Mucosa of rectum (tissue), 2 donors: ENCODE measurements at regions not wholly inside any gene's neighbourhood (a gene's known extent, or its start where the extent isn't known, plus 50 kb on each side); places are given as distances from the start of the nearest gene placed in this dataset.

Source experiments
- H3K27ac ChIP-seq, 2 donors: one replicate each; pipeline ENCODE4 v1.7.0; 2013; ENCODE audit warnings: inconsistent platforms in 2 of 2, low read depth in 2 of 2, low read length in 2 of 2
- H3K27me3 ChIP-seq, 2 donors: one replicate each; pipeline ENCODE4 v1.7.0; 2013; ENCODE audit warnings: low read length in 2 of 2; ENCODE audit not compliant: control insufficient read depth in 2 of 2, insufficient read depth in 2 of 2
- H3K36me3 ChIP-seq, 2 donors: one replicate each; pipeline ENCODE4 v1.7.0; 2013; ENCODE audit warnings: low read length in 2 of 2; ENCODE audit not compliant: control insufficient read depth in 2 of 2, insufficient read depth in 2 of 2
- H3K4me1 ChIP-seq, 2 donors: one replicate each; pipeline ENCODE4 v1.7.0; 2013; ENCODE audit warnings: low read length in 2 of 2, mild to moderate bottlenecking in 1 of 2; ENCODE audit not compliant: control insufficient read depth in 2 of 2, insufficient read depth in 2 of 2
- H3K4me3 ChIP-seq, 2 donors: one replicate each; pipeline ENCODE4 v1.7.0; 2013; ENCODE audit warnings: low read length in 2 of 2
- H3K9ac ChIP-seq, 2 donors: one replicate each; pipeline ENCODE4 v1.7.0; 2013; ENCODE audit warnings: low read length in 2 of 2, low read depth in 1 of 2, mild to moderate bottlenecking in 1 of 2
- H3K9me3 ChIP-seq, 2 donors: one replicate each; pipeline ENCODE4 v1.7.0; 2013; ENCODE audit warnings: low read length in 2 of 2; ENCODE audit not compliant: control insufficient read depth in 2 of 2
- donor health status: healthy.
- donor health status: Normal muscosa, but diverticular disease.

DNA sequence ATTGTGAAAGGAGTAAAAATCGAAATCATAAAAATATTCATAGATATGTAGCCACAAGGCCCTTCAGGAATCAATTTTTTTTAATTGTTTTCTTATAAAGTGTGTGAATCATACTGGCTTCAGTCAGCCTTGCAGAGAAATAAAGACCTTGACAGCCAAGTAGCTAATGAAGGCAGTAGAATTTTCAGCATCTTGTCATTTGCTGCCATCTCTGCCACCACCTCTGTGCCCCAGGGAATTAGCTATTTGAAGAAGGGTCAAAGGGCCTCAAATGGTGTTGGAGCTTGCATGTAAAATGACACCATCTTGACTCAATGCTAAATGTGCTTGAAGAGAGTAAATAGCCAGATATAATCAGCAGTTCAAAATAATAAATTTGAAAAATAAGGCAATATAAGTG lies 359.4 kb upstream of the DCN start:
- no peak overlapping the region for H3K4me3 ChIP-seq
- H3K9me3 ChIP-seq = no peaks in the 10 kb centered on the region
- no peaks in the 10 kb centered on the region for H3K4me1 ChIP-seq
- no peak overlapping the region for H3K27ac ChIP-seq
- no peaks in the 10 kb centered on the region for H3K27me3 ChIP-seq
- H3K36me3 ChIP-seq = no peaks in the 10 kb centered on the region
- no peak overlapping the region for H3K9ac ChIP-seq

DNA sequence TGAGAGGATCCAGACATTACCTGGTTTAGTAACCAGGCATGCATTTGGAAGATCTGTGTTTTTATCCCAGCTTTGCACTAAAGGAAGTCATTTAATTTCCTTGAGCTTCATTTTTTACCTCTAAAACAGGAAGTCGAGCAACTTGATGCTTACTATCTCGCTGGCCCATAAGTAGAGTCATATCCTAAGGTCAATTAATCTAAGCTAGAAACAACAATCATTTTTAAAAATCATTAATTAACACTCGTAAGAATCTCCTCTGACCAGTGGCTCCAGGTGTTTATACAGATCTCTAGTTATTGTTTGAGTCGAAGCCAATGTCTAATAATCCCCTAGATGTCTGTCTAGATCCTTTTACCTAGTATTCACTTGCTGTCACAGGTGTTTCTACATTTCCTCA lies 355.8 kb upstream of the DCN start:
- Histone ChIP-seq H3K27ac (no peak overlapping the region), H3K9ac (no peak overlapping the region), H3K27me3 (no peaks in the 10 kb centered on the region), H3K4me3 (no peak overlapping the region), H3K9me3 (no peaks in the 10 kb centered on the region), H3K36me3 (no peaks in the 10 kb centered on the region), H3K4me1 (no peaks in the 10 kb centered on the region)

DNA sequence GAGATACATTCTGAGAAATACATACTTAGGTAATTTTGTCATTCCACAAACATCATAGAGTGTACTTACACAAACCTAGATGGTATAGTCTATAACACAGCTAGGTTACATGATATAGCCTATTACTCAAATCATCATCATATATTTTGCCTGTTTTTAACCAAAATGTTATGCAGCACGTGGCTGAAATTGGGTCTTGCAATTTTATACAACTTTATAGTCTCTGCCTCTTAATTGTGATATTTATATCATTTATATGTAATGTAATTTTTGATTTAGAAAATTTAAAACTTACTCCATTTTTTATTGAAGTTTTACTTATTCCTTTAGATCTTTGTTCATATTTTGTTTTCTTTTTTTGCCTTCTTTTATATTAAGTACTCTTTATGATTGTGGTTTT lies 350.7 kb upstream of the DCN start:
- Histone ChIP-seq H3K4me3 (no peak overlapping the region), H3K27me3 (no peaks in the 10 kb centered on the region), H3K9me3 (no peaks in the 10 kb centered on the region), H3K36me3 (no peaks in the 10 kb centered on the region), H3K4me1 (no peaks in the 10 kb centered on the region), H3K27ac (no peak overlapping the region), H3K9ac (no peak overlapping the region)

DNA sequence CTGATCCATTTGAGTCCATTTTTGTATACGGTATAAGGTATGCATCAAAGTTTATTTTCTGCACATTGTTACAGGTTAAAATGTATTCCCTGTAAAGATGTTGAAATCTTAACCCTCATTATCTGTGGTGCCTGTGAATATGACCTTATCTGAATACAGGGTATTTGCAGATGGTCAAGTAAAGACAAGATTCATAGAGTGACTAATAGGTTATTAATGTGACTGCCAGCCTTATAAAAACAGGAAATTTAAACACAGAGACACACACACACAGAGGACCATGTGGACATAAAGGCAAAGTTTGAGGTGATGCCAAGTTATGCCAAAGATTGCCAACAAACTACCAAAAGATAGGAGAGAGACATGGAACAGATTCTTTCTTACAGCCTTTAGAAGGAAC lies 347.2 kb upstream of the DCN start:
- H3K27me3 ChIP-seq = no peaks in the 10 kb centered on the region
- no peak overlapping the region for H3K27ac ChIP-seq

DNA sequence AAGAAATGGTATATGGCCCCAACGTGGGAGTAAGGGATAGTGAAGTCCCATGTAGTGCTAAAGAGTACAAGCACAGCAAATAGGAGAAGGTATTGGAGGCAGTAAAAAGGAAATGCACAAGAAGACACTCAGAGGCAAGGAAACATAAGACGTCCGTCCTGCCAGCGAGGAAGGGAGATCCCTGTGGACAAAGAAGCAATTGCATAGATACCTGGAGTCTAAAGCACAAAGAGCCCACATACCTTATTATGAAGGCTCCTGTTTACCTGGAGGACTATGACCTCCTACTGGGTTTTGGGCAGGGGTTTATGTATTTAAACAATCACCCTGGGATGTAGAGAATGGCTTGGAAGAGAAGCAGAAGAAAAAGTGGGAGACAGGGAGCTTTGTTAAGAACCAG lies 341.2 kb upstream of the DCN start:
- no peaks in the 10 kb centered on the region for H3K4me1 ChIP-seq

More for the DNA sequence above, 347.2 kb upstream of the DCN start:
- Histone ChIP-seq H3K4me3 (no peak overlapping the region), H3K36me3 (no peaks in the 10 kb centered on the region), H3K9me3 (no peaks in the 10 kb centered on the region), H3K4me1 (no peaks in the 10 kb centered on the region), H3K9ac (no peak overlapping the region)

DNA sequence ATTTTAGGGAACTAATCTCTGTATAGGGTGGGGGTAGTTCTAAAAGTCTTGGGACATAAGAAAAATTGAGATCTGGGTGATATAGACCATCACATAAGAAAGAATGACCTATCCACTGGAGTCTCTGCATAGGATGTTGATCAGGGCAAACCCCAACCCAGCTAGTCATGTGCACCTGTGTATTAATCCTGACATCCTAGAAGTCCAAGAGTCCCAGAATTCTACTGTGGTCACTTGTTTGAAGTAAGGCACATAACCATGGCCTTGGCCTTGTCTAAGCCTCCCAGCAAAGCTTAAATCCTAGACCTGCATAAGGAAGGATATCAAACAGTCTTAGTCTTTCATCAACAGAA lies 334.1 kb upstream of the DCN start:
- no peaks in the 10 kb centered on the region for H3K36me3 ChIP-seq
- H3K27me3 ChIP-seq = peaks cover 0 to 2% of the 10 kb centered on the region in 2 donors
- H3K27ac ChIP-seq = peak overlapping the region; percentile 27 to 51

More for the DNA sequence above, 341.2 kb upstream of the DCN start:
- Histone ChIP-seq H3K4me3 (no peak overlapping the region), H3K27me3 (no peaks in the 10 kb centered on the region), H3K9ac (no peak overlapping the region), H3K27ac (no peak overlapping the region), H3K9me3 (no peaks in the 10 kb centered on the region), H3K36me3 (no peaks in the 10 kb centered on the region)

DNA sequence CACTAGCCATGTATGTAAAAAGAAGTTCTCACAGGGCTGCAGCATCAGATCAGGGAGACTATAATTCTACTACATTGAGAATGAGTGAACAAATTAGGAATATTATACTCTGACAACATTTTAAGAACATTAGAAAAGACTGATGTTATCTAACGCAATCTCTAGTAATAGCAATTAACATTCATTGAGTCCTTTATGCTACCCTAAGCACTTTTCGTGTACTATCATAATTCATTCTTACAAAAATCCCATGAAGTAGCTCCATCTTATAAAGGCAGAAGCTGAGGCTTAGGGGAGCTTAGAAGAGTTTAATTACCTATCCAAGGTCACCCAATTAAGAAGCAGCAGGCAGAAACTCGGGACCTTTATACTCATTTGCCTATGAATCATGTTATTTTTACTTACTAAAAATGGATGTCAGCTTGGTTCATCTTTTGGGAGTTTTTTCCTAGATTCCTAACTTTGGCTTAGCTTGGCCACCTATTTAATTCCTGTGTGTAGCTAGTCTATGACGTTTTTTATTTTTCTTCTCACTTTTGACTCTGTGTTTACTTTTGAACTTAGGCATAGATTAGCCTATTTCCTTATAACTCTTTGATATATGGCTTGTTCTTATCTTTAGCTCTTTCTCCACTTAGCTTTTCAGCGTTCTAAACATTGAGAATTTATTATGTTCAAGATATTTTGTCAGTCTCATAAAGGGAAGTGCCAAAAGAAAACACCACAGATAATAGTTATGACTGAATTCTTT lies 333.5 kb upstream of the DCN start:
- Histone ChIP-seq H3K9me3 (no peaks in the 10 kb centered on the region), H3K36me3 (no peaks in the 10 kb centered on the region), H3K4me3 (no peak overlapping the region), H3K27ac (peak overlapping the region; percentile 27 to 51), H3K4me1 (peaks cover 0 to 4% of the 10 kb centered on the region in 2 donors), H3K27me3 (peaks cover 0 to 2% of the 10 kb centered on the region in 2 donors), H3K9ac (no peak overlapping the region)

More for the DNA sequence above, 334.1 kb upstream of the DCN start:
- Histone ChIP-seq H3K9ac (no peak overlapping the region), H3K4me3 (no peak overlapping the region), H3K4me1 (peaks cover 0 to 4% of the 10 kb centered on the region in 2 donors), H3K9me3 (no peaks in the 10 kb centered on the region)

DNA sequence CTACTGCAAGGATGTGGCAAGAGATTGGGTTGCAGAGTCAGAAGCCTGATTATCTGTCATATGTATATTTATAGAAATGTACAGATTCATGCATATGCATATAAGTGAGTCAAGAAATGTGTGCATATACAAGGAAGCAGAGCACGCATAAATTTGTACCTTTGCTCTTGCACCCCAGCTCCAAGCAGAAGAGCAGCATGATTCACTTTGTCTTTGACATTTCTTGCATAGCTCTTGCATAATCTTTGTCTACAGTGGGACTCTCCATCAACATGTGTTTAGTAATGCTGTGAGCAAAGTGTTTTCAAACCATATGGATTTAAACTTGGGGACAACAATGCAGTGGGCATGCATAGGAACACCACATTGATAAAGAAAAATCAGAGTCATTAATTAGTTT lies 330.7 kb upstream of the DCN start:
- Histone ChIP-seq H3K36me3 (no peaks in the 10 kb centered on the region), H3K4me1 (peaks cover 0 to 4% of the 10 kb centered on the region in 2 donors), H3K9ac (no peak overlapping the region), H3K9me3 (no peaks in the 10 kb centered on the region), H3K27ac (no peak overlapping the region), H3K27me3 (peaks cover 0 to 2% of the 10 kb centered on the region in 2 donors), H3K4me3 (no peak overlapping the region)

DNA sequence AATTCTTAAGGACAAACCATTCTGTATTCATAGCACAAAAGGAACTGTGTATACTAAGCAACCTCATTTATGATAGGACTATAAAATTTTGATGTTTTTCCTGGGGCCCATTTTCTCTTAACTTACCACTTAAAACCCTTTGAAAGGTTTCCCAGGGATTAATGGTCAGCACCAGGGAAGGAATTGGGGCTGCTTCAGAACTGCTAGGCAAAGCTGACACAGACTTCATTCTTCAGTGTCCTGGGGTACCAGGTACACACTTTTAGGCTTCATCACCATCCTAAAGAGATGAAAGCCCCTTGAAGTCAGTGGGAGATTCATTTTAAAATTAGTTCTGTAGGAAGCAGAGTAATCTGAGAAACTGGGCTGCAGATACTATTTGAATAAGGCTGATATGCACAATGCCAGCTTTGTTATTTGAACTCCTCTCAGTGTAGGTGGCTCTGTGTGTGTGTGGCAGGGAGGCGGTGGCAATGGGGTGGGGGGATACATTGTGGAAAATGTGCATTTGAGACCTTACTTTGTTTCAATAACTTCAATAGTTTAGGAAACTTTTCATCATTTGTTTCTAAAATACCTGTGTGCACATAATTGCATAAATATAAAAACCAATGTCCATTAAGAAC lies 329.3 kb upstream of the DCN start:
- Histone ChIP-seq H3K9me3 (no peaks in the 10 kb centered on the region), H3K27me3 (peaks cover 0 to 2% of the 10 kb centered on the region in 2 donors), H3K27ac (no peak overlapping the region), H3K4me1 (peaks cover 0 to 4% of the 10 kb centered on the region in 2 donors), H3K4me3 (no peak overlapping the region), H3K36me3 (no peaks in the 10 kb centered on the region), H3K9ac (no peak overlapping the region)

DNA sequence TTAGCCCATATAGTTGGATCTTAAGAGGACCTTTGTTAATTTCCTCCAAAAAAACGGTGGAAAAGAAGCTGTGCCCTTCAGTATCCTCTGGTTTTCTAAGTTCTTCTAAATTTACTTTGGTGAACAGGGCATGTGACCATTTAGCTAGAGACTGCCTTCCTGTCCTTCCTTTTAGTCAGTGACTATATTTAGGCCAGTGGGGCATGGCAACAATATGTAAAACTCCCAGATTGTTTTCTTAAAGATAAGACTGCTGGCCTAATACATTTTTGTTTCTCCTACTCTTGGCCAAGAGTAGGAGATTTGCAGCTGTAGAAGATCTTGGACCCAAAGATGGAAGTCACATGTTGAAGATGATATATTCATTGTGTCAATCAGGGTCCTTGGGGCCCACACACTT lies 325.1 kb upstream of the DCN start:
- no peaks in the 10 kb centered on the region for H3K36me3 ChIP-seq
- H3K27ac ChIP-seq = no peak overlapping the region
- no peaks in the 10 kb centered on the region for H3K4me1 ChIP-seq
- H3K4me3 ChIP-seq = no peak overlapping the region
- H3K27me3 ChIP-seq = no peaks in the 10 kb centered on the region
- H3K9ac ChIP-seq = no peak overlapping the region
- no peaks in the 10 kb centered on the region for H3K9me3 ChIP-seq
